Stomach (tissue), 8 donors: ENCODE measurements at regions not wholly inside any gene's neighbourhood (a gene's known extent, or its start where the extent isn't known, plus 50 kb on each side); places are given as distances from the start of the nearest gene placed in this dataset.

Experiments used
- DNase-seq, 2 donors: peaks; one replicate each; pipeline versions ENCODE4 v3.0.0 to v3.0.0-alpha.2; 2013 to 2019
- H3K27ac ChIP-seq, 5 donors: fragments of 200-600 bp in 4 of 5; sonication (generic) in 4 of 5; one replicate each; pipeline ENCODE4 v1.5.1; 2013 to 2019; ENCODE audit warnings: mild to moderate bottlenecking in 1 of 5, moderate library complexity in 1 of 5
- H3K27me3 ChIP-seq, 3 donors: fragments of 200-600 bp; sonication (generic); one replicate each; pipeline ENCODE4 v1.5.1; 2017 to 2019; ENCODE audit warnings: mixed run types in 1 of 3
- H3K36me3 ChIP-seq, 4 donors: fragments of 200-600 bp; sonication (generic); 1 replicate in 3 of 4; 2 replicates in 1 of 4; pipeline ENCODE4 v1.5.1; 2016 to 2019
- H3K4me1 ChIP-seq, 4 donors: fragments of 200-600 bp; sonication (generic); one replicate each; pipeline ENCODE4 v1.5.1; 2016 to 2019
- H3K4me3 ChIP-seq, 4 donors: fragments of 200-600 bp; sonication (generic) in 3 of 4; one replicate each; pipeline ENCODE4 v1.5.1; 2016 to 2019; ENCODE audit warnings: mild to moderate bottlenecking in 1 of 4
- H3K9me3 ChIP-seq, 4 donors: fragments of 200-600 bp; sonication (generic); one replicate each; pipeline ENCODE4 v1.5.1; 2016 to 2019
- CTCF ChIP-seq, 7 experiments: fragments of 450-650 bp in 4 of 7; fragments of 200-600 bp in 3 of 7; sonication (generic) in 3 of 7; IDR thresholded peaks; one replicate each; pipeline ENCODE4 v1.5.1; 2016 to 2019; ENCODE audit warnings: antibody characterized with exemption in 7 of 7, control low read depth in 2 of 7, mild to moderate bottlenecking in 1 of 7
- EP300 ChIP-seq: sonication (generic); formaldehyde crosslinking; IDR thresholded peaks from one replicate; pipeline ENCODE4 v1.6.1; 2017; ENCODE audit warnings: antibody characterized with exemption
- POLR2A ChIP-seq, 4 donors: fragments of 450-650 bp; IDR thresholded peaks; one replicate each; pipeline ENCODE4 v1.6.1; 2016; ENCODE audit warnings: antibody characterized with exemption in 4 of 4, control low read depth in 2 of 4, mild to moderate bottlenecking in 1 of 4, moderate library complexity in 1 of 4
- POLR2AphosphoS5 ChIP-seq, 3 donors: sonication (generic); formaldehyde crosslinking; IDR thresholded peaks; one replicate each; pipeline ENCODE4 v1.6.1; 2016; ENCODE audit warnings: antibody characterized with exemption in 3 of 3
- WGBS, 5 donors: extraction: QIAGEN DNeasy Blood & Tissue Kit in 3 of 5; methylation state at CpG; one replicate each; pipeline versions ENCODE4 v1.1.5 to v1.1.7; 2013 to 2018; 5-methylcytosine and 5-hydroxymethylcytosine counted together
- intact Hi-C: fragments of 100-400 bp; cut with DNase I; formaldehyde crosslinking; loops from one replicate; pipeline ENCODE4 v1.15.1; 2023; ENCODE audit warnings: low total_unique reads
- donor health status: healthy with polysubstance abuse.
- donor health status: Bipolar disorder and iron deficiency.
- donor health status: healthy.

- Histone ChIP-seq H3K4me3 (no peak overlapping the region), H3K4me1 (peaks cover 23 to 45% (median 35%) of the 10 kb centered on the region in 4 donors), H3K36me3 (no peaks in the 10 kb centered on the region), H3K9me3 (no peaks in the 10 kb centered on the region), H3K27me3 (no peaks in the 10 kb centered on the region), H3K27ac (peak overlapping the region; percentile 71 to 89 (median 87))
- no peak for TF ChIP-seq POLR2A (IDR thresholded peaks at IDR 0.05)
- TF ChIP-seq POLR2AphosphoS5 (IDR thresholded peaks at IDR 0.05), result peak in 2 of 3 donors; percentile 2 to 75
- peak; percentile 31 to 43 for DNase-seq
- intact Hi-C loops, result no loop called here
- 27 to 50% (median 30%) methylated on average over 16 of the region's 16 CpGs for WGBS, 5 donors
Measured at GRCh38 chr10:4661511-4662255, 164.3 kb upstream of the AKR1E2 start.

GRCh38 chr10:4658777-4659176, 167.2 kb upstream of the AKR1E2 start:
- 30 to 53% (median 46%) methylated on average over 8 of the region's 8 CpGs for WGBS, 5 donors

GRCh38 chr10:4656576-4657194, 169.3 kb upstream of the AKR1E2 start:
- WGBS, 5 donors, result 14 to 19% (median 16%) methylated on average over 7 of the region's 7 CpGs
- H3K27me3 ChIP-seq, result no peaks in the 10 kb centered on the region
- H3K9me3 ChIP-seq, result no peaks in the 10 kb centered on the region
- peak; percentile 55 to 85 for DNase-seq
- intact Hi-C loops, result no loop called here
- no peaks in the 10 kb centered on the region for H3K36me3 ChIP-seq
- peaks cover 3 to 15% (median 10%) of the 10 kb centered on the region in 4 donors for H3K4me1 ChIP-seq
- H3K4me3 ChIP-seq, result no peak overlapping the region
- TF ChIP-seq POLR2AphosphoS5 (IDR thresholded peaks at IDR 0.05) (no peak), EP300 (no peak), CTCF (IDR thresholded peaks at IDR 0.05) (peak in 6 of 7 experiments; percentile 25 to 87 (median 80))
- H3K27ac ChIP-seq, result no peak overlapping the region

More at GRCh38 chr10:4658777-4659176, 167.2 kb upstream of the AKR1E2 start:
- peak in 1 of 2 donors; percentile 16 for DNase-seq
- Histone ChIP-seq H3K9me3 (no peaks in the 10 kb centered on the region), H3K4me1 (peaks cover 20 to 36% (median 29%) of the 10 kb centered on the region in 4 donors), H3K27ac (no peak overlapping the region), H3K36me3 (no peaks in the 10 kb centered on the region), H3K4me3 (no peak overlapping the region), H3K27me3 (no peaks in the 10 kb centered on the region)
- TF ChIP-seq EP300 (no peak), POLR2AphosphoS5 (IDR thresholded peaks at IDR 0.05) (no peak), POLR2A (IDR thresholded peaks at IDR 0.05) (no peak), CTCF (IDR thresholded peaks at IDR 0.05) (no peak)
- intact Hi-C loops, result no loop called here

- TF ChIP-seq POLR2AphosphoS5 (IDR thresholded peaks at IDR 0.05) (no peak), POLR2A (IDR thresholded peaks at IDR 0.05) (no peak), EP300 (no peak), CTCF (IDR thresholded peaks at IDR 0.05) (no peak)
- Histone ChIP-seq H3K36me3 (no peaks in the 10 kb centered on the region), H3K27ac (no peak overlapping the region), H3K4me1 (peaks cover 0 to 8% (median 3%) of the 10 kb centered on the region in 4 donors), H3K4me3 (no peak overlapping the region), H3K27me3 (no peaks in the 10 kb centered on the region), H3K9me3 (no peaks in the 10 kb centered on the region)
- intact Hi-C loops, result no loop called here
- WGBS, 5 donors, result 74 to 90% (median 82%) methylated on average over 5 of the region's 5 CpGs
- DNase-seq, result no peak
Measured at GRCh38 chr10:4655879-4656278, 170.1 kb upstream of the AKR1E2 start.

GRCh38 chr10:4655406-4655805, 170.6 kb upstream of the AKR1E2 start:
- Histone ChIP-seq H3K27me3 (no peaks in the 10 kb centered on the region), H3K9me3 (no peaks in the 10 kb centered on the region), H3K27ac (no peak overlapping the region), H3K36me3 (no peaks in the 10 kb centered on the region), H3K4me1 (peaks cover 3 to 11% (median 5%) of the 10 kb centered on the region in 4 donors), H3K4me3 (no peak overlapping the region)
- DNase-seq, result no peak
- intact Hi-C loops, result no loop called here
- TF ChIP-seq CTCF (IDR thresholded peaks at IDR 0.05) (no peak), POLR2A (IDR thresholded peaks at IDR 0.05) (no peak), POLR2AphosphoS5 (IDR thresholded peaks at IDR 0.05) (no peak), EP300 (no peak)
- WGBS, 5 donors, result 84 to 94% (median 90%) methylated on average over 3 of the region's 3 CpGs
